Astrocyte of the hippocampus (primary cell): ENCODE measurements at regions not wholly inside any gene's neighbourhood (a gene's known extent, or its start where the extent isn't known, plus 50 kb on each side); places are given as distances from the start of the nearest gene placed in this dataset.
A peak's percentile ranks its signal among the peaks of the same experiment; 100 is the strongest.

Source experiments
- DNase-seq: peaks from one replicate; pipeline ENCODE4 v3.0.0; 2011; ENCODE audit warnings: low read depth, low spot score

GRCh38 chr7:17019106-17019505, 137.3 kb upstream of the AGR3 start:
- DNase-seq, result no peak

- DNase-seq, result no peak
Measured at GRCh38 chr7:17020250-17020649, 138.5 kb upstream of the AGR3 start.

GRCh38 chr7:17021205-17021604, 139.4 kb upstream of the AGR3 start:
- peak; percentile 61 for DNase-seq

GRCh38 chr7:17022920-17023319, 141.1 kb upstream of the AGR3 start:
- DNase-seq, result no peak

GRCh38 chr7:17026269-17026668, 144.5 kb upstream of the AGR3 start:
- DNase-seq, result no peak

GRCh38 chr7:17027143-17027788, 145.5 kb upstream of the AGR3 start:
- no peak for DNase-seq

GRCh38 chr7:17027789-17028152, 146.0 kb upstream of the AGR3 start:
- no peak for DNase-seq

GRCh38 chr7:17029150-17029549, 147.4 kb upstream of the AGR3 start:
- DNase-seq, result no peak

GRCh38 chr7:17030559-17030958, 148.8 kb upstream of the AGR3 start:
- no peak for DNase-seq

- DNase-seq, result no peak
Measured at GRCh38 chr7:17031906-17032551, 150.2 kb upstream of the AGR3 start.

GRCh38 chr7:17033245-17033644, 151.5 kb upstream of the AGR3 start:
- no peak for DNase-seq

GRCh38 chr7:17036584-17036983, 154.8 kb upstream of the AGR3 start:
- DNase-seq, result no peak

GRCh38 chr7:17037356-17037755, 155.6 kb upstream of the AGR3 start:
- DNase-seq, result peak; percentile 24

- no peak for DNase-seq
Measured at GRCh38 chr7:17038160-17038782, 156.5 kb upstream of the AGR3 start.

GRCh38 chr7:17038783-17039170, 157.0 kb upstream of the AGR3 start:
- no peak for DNase-seq

GRCh38 chr7:17039372-17039771, 157.6 kb upstream of the AGR3 start:
- no peak for DNase-seq

- DNase-seq, result no peak
Measured at GRCh38 chr7:17040716-17041115, 158.9 kb upstream of the AGR3 start.

- DNase-seq, result peak; percentile 72
Measured at GRCh38 chr7:17041324-17041723, 159.5 kb upstream of the AGR3 start.

- DNase-seq, result no peak
Measured at GRCh38 chr7:17042211-17042610, 160.4 kb upstream of the AGR3 start.

- DNase-seq, result peak; percentile 14
Measured at GRCh38 chr7:17043012-17043877, 161.5 kb upstream of the AGR3 start.

GRCh38 chr7:17044396-17044795, 162.6 kb upstream of the AGR3 start:
- DNase-seq, result no peak

GRCh38 chr7:17044861-17045260, 163.1 kb upstream of the AGR3 start:
- DNase-seq, result no peak
